Transverse colon (tissue), 4 donors: ENCODE measurements at regions not wholly inside any gene's neighbourhood (a gene's known extent, or its start where the extent isn't known, plus 50 kb on each side); places are given as distances from the start of the nearest gene placed in this dataset.

ENCODE experiments used
- CTCF ChIP-seq, 5 experiments: fragments of 200-600 bp in 3 of 5; fragments of 450-650 bp in 2 of 5; sonication (generic) in 3 of 5; IDR thresholded peaks; 1 replicate in 2 of 5; 2 replicates in 3 of 5; pipeline ENCODE4 v1.5.1; 2016 to 2017; ENCODE audit warnings: antibody characterized with exemption in 5 of 5, inconsistent platforms in 3 of 5, mild to moderate bottlenecking in 2 of 5, moderate library complexity in 1 of 5
- POLR2A ChIP-seq: fragments of 450-650 bp; IDR thresholded peaks from one replicate; pipeline ENCODE4 v1.6.1; 2016; ENCODE audit warnings: antibody characterized with exemption, mild to moderate bottlenecking, moderate library complexity
- POLR2AphosphoS5 ChIP-seq, 3 donors: sonication (generic); formaldehyde crosslinking; IDR thresholded peaks; one replicate each; pipeline ENCODE4 v1.6.1; 2016; ENCODE audit warnings: antibody characterized with exemption in 3 of 3

- TF ChIP-seq CTCF (IDR thresholded peaks at IDR 0.05): no peak
- TF ChIP-seq POLR2A: no peak
- no peak for TF ChIP-seq POLR2AphosphoS5 (IDR thresholded peaks at IDR 0.05)
Measured at GRCh38 chr10:8325024-8325980, 270.8 kb downstream of the GATA3 start.
